ENCODE measurements at regions not wholly inside any gene's neighbourhood (a gene's known extent, or its start where the extent isn't known, plus 50 kb on each side); places are given as distances from the start of the nearest gene placed in this dataset.

DNA sequence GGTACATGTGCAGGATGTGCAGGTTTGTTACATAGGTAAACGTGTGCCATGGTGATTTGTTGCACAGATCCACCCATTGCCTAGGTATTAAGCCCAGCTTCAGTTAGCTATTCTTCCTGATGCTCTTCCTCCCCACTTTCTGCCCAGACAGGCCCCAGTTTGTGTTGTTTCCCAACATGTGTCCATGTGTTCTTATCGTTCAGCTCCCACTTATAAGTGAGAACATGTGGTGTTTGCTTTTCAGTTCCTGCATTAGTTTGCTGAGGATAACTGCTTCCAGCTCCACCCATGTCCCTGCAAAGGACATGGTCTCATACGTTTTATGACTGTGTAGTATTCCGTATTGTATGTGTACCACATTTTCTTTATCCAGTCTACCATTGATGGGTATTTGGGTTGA is 251.7 kb upstream of the NOVA1 start:
- no peak for DNase-seq (ENCODE audit: low read depth)
- TF ChIP-seq, protein P1, sequence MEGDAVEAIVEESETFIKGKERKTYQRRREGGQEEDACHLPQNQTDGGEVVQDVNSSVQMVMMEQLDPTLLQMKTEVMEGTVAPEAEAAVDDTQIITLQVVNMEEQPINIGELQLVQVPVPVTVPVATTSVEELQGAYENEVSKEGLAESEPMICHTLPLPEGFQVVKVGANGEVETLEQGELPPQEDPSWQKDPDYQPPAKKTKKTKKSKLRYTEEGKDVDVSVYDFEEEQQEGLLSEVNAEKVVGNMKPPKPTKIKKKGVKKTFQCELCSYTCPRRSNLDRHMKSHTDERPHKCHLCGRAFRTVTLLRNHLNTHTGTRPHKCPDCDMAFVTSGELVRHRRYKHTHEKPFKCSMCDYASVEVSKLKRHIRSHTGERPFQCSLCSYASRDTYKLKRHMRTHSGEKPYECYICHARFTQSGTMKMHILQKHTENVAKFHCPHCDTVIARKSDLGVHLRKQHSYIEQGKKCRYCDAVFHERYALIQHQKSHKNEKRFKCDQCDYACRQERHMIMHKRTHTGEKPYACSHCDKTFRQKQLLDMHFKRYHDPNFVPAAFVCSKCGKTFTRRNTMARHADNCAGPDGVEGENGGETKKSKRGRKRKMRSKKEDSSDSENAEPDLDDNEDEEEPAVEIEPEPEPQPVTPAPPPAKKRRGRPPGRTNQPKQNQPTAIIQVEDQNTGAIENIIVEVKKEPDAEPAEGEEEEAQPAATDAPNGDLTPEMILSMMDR (conservative IDR thresholded peaks at IDR 0.05; ENCODE audit: low read depth, low read length): no peak
- H3K4me3 ChIP-seq (ENCODE audit: low read depth, low read length): no peak overlapping the region

DNA sequence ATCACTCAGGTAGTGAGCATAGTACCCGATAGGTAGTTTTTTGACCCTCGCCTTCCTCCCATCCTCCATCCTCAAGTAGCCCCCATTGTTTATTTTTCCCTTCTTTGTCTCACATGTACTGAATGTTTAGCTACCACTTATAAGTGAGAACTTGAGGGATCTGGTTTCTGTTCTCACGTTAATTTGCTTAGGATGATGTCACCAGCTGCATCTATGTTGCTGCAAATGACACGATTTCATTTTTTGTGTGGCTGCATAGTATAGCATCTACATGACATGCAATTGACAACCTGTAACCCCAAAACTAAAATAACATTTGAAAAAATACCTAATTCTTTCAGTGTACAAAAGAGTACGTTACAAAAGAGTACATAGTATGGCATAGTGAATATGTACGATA is 254.0 kb upstream of the NOVA1 start:
- DNase-seq (ENCODE audit: low read depth): no peak
- TF ChIP-seq, protein P1 (conservative IDR thresholded peaks at IDR 0.05; ENCODE audit: low read depth, low read length): no peak

GRCh38 chr14:26855077-26855753 is 257.4 kb upstream of the NOVA1 start:
- TF ChIP-seq, protein P1 (conservative IDR thresholded peaks at IDR 0.05; ENCODE audit: low read depth, low read length): no peak
- no peak for DNase-seq (ENCODE audit: low read depth)
- H3K4me3 ChIP-seq (ENCODE audit: low read depth, low read length): no peak overlapping the region

More for the DNA sequence above, 254.0 kb upstream of the NOVA1 start:
- no peak overlapping the region for H3K4me3 ChIP-seq (ENCODE audit: low read depth, low read length)

GRCh38 chr14:26856876-26857518 is 259.2 kb upstream of the NOVA1 start:
- TF ChIP-seq, protein P1 (conservative IDR thresholded peaks at IDR 0.05; ENCODE audit: low read depth, low read length): no peak
- no peak for DNase-seq (ENCODE audit: low read depth)
- no peak overlapping the region for H3K4me3 ChIP-seq (ENCODE audit: low read depth, low read length)

DNA sequence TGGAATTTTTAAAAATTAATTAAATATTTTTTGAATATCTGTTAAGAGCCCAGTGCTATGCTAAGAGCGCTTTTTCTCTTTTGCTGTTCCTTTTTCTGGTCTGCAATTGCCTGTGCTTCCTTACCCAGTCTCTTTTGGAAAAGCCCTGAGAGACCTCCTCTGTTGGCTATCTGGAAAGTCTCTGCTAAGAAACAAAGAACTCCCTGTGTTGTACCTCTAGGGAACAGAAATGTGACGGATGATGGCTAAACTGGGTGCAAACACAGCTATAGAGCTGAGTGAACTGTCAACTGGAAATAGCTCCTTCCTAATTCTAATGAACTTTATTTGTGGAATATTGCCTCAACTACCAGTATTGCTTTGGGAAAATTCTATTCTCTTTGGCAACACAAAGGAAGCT is 261.6 kb upstream of the NOVA1 start:
- TF ChIP-seq, protein P1 (conservative IDR thresholded peaks at IDR 0.05; ENCODE audit: low read depth, low read length): no peak
- H3K4me3 ChIP-seq (ENCODE audit: low read depth, low read length): no peak overlapping the region
- DNase-seq (ENCODE audit: low read depth): no peak

DNA sequence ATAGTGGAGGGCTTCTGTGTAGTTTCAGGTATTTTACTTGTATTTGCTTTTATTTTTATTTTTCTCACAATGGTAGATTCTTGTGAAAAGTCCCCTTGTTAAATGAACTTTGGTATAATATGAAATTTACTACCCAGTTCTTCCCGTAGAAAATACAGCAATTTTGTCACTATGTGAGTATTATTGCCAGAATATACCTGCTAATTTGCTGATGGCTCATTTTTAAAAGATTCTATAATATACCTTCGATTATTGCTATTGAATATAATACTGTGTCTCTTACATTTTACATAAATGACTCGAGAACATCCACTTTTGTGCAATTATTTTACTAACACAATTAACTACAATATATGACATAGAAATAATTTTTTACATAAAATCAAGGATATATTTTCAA is 262.3 kb upstream of the NOVA1 start:
- TF ChIP-seq, protein P1 (conservative IDR thresholded peaks at IDR 0.05; ENCODE audit: low read depth, low read length): no peak
- no peak overlapping the region for H3K4me3 ChIP-seq (ENCODE audit: low read depth, low read length)
- no peak for DNase-seq (ENCODE audit: low read depth)

GRCh38 chr14:26863736-26864135 is 265.9 kb upstream of the NOVA1 start:
- TF ChIP-seq, protein P1 (conservative IDR thresholded peaks at IDR 0.05; ENCODE audit: low read depth, low read length): no peak
- DNase-seq (ENCODE audit: low read depth): no peak
- H3K4me3 ChIP-seq (ENCODE audit: low read depth, low read length): no peak overlapping the region
